HG03432 (cell line): ENCODE measurements at regions not wholly inside any gene's neighbourhood (a gene's known extent, or its start where the extent isn't known, plus 50 kb on each side); places are given as distances from the start of the nearest gene placed in this dataset.
"Not testable (repeated sequence)": the region's sequence is repeated elsewhere in the genome, so short reads cannot be mapped to it uniquely, and the experiment has no call there.

Experiments used
- ATAC-seq: cut with Tn5 transposase; IDR thresholded peaks from one replicate; pipeline ENCODE4 v1.9.1; 2021; ENCODE audit warnings: mild to moderate bottlenecking, moderate library complexity; ENCODE audit not compliant: unreplicated experiment

GRCh38 chr12:58068706-58069105 lies 127.3 kb downstream of the ATP23 start:
- no peak for ATAC-seq

DNA sequence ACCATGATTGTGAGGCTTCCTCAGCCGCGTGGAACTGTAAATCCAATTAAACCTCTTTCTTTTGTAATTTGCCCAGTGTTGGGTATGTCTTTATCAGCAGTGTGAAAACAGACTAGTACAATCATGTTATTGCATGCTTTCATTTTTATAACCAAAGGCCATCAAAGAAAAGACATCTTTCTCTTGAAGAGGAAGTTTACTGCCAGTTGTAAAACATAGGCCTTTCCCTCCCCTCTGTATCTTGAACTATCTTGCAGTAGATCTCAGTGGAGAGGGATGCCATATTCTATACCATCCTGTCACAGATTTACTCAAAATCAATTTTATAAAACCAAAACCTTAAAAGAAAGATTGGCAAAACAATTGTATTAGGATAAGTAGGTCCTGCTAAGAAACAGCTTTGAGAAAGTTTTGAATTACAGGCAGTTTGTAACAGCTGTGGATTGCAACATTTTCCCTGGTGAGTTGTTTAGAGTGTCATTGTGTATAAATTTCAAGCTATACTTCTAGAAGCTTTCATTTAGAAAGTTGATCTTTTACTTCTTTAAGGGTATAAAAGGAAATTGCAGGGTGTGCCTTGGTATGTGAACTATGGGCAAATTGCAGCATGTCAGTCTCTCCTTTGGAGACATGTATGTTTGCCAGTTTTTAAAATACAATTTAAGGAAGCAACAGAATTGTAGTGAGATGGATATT lies 128.0 kb downstream of the ATP23 start:
- no peak for ATAC-seq

DNA sequence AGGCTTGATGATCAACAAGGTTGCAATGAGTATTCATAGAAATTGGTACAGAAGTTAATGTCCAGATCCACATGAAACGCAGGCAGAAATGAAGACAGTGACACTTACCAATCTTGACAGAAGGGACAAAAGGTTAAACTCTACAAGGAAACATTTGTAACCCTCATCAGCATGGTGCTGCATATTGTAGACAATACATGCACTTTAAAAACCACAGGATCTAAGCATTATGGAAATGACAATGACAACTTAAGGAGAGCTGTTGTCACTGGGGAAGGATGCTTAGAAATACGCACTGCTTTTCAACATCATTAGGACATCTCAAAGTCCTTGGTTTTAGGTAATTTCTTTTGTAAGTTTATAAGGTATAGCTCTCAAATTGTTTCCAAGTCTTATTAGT lies 130.6 kb downstream of the ATP23 start:
- no peak for ATAC-seq

- no peak for ATAC-seq
These were observed 132.9 kb downstream of the ATP23 start for GRCh38 chr12:58074259-58074658.

GRCh38 chr12:58079806-58080205 lies 138.4 kb downstream of the ATP23 start:
- ATAC-seq: no peak

DNA sequence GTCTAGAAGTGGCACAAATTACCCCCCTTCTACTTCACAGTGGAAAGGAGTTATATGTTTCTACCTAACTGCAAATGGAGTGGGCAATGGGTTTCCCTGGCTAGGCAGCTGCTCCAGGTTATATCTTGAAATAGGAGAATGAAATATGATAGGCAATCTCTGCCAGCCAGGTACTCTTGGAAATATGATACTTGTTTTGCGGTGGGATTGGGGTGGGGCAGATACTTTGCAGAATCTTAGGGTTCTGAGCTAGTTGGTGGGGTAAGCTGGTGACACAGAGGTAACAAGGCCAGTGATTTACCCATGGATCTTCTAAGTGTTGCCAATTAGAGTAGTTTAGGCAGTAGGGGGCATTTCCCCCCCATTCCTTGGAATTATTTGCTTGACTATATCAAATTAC lies 140.1 kb downstream of the ATP23 start:
- ATAC-seq: no peak

DNA sequence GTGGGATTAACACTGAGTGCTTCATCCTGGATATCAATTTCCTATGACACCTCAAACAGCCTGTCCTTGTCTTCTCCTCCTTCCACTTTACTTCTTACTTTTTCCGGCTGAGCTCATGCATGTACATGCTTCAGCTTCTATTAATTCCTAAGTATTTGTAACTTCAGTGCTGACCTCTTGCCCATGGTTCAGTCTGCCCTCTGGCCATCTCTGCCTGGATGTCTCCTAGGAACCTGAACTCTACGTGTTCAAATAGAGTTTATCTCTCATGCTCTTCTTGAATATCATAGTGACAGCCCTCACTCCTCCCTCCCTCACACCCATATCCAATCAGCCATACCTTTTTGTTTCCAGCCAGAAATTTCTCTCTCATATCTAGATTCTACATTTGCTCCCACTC lies 141.6 kb downstream of the ATP23 start:
- no peak for ATAC-seq

- ATAC-seq: no peak
These were observed 144.6 kb downstream of the ATP23 start for GRCh38 chr12:58086006-58086405.

DNA sequence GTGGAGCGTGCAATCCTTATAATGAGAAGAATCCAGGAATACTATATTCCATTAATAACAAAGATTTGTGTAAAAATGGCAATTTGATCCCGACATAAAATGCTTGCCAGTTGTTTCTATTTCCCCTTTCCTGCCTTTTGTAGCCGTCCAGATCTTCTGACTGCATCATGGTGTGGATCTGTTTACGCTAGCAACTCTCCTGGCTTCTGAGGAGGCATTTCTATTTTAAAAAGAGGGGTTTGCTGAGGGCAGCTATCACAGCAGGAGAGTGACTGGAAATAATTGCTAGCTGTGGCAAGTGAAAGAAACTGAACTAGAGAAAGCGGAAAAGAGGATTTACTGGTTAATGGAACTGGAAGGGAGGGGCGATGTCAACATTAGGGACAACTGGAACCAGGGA lies 145.6 kb downstream of the ATP23 start:
- no peak for ATAC-seq

DNA sequence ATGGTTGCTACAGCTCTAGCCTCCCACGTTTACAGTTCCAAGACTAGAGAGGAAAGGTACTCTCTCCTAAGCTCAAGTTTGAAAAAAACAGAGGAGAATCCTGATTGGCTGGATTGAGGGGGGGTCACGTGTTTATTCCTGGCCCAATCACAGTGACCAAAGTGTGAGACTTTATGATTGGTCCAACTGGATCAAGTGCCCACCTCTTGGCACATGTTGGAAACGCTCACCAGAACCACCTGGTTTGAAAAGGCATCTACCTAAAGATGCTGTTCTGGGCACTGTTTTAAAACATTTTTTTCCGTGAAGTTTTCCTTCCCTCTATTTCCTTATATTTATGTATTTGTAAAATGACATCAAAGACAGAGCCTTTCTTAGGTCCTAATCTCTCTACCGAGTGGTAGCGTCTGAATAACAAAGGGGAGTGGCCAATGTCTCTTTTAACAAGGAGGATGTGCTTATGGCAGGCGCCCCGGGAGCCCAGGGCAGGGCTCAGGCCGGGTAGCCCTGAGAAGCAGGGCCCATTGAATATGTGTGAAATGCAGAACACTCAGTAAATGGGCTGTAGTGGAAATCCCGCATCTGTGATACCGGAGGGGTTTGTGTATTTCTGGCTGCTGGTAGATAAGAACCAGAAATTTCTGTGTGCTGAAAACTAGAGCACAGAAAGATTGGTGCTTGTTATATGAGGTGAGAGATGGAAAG lies 146.2 kb downstream of the ATP23 start:
- no peak for ATAC-seq

DNA sequence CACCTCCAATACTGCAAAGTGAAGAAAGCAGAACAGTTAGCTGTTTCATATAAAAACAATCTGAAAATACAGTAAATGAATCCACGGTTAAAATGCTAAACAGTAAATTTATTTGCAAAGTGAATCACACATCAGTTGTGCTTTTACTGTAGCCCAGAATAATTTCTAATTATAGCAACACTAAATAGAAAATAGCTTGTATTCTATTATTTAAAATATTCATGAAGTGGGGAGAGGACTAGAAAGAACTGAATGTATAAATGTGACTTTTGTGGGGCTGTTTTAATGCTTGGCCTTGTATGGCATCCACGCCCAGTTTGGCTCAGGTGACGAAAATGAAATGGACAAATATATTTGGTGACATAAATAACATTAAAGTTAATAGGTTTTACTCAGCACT lies 148.2 kb downstream of the ATP23 start:
- ATAC-seq: no peak

- ATAC-seq: no peak
These were observed 149.3 kb downstream of the ATP23 start for GRCh38 chr12:58090685-58091084.

GRCh38 chr12:58095002-58095401 lies 153.6 kb downstream of the ATP23 start:
- ATAC-seq: no peak

DNA sequence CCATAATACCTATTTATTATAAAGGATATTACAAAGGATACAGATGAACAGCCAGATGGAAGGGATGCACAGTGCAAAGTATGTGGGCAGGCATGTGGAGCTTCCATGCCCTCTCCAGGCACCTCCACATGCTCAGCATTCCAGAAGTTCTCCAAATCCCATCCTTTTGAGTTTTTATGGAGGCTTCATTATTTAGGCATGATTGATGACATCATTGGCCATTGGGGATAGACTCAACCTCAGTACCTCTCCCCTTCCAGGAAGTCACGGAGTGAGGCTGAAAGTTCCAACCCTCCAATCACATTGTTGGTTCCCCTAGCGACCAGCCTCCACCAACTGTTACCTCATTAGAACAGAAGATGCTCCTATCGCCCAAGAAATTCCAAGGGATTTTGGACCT lies 156.4 kb downstream of the ATP23 start:
- ATAC-seq: no peak

GRCh38 chr12:58099476-58099875 lies 158.1 kb downstream of the ATP23 start:
- no peak for ATAC-seq

GRCh38 chr12:58104351-58104755 lies 163.0 kb downstream of the ATP23 start:
- no peak for ATAC-seq

- ATAC-seq: no peak
These were observed 164.1 kb downstream of the ATP23 start for GRCh38 chr12:58105225-58106119.

GRCh38 chr12:58106195-58106594 lies 164.8 kb downstream of the ATP23 start:
- ATAC-seq: no peak

- no peak for ATAC-seq
These were observed 175.8 kb downstream of the ATP23 start for GRCh38 chr12:58117201-58117600.

- ATAC-seq: no peak
These were observed 176.3 kb downstream of the ATP23 start for GRCh38 chr12:58117667-58118066.

GRCh38 chr12:58125761-58126160 lies 184.4 kb downstream of the ATP23 start:
- not testable (repeated sequence) for ATAC-seq
